ENCODE measurements at regions not wholly inside any gene's neighbourhood (a gene's known extent, or its start where the extent isn't known, plus 50 kb on each side); places are given as distances from the start of the nearest gene placed in this dataset.

GRCh38 chr13:74986609-74987008, 495.4 kb downstream of the TBC1D4 start:
- DNase-seq (ENCODE audit: unreplicated experiment), result no peak
- TF ChIP-seq, protein P1, sequence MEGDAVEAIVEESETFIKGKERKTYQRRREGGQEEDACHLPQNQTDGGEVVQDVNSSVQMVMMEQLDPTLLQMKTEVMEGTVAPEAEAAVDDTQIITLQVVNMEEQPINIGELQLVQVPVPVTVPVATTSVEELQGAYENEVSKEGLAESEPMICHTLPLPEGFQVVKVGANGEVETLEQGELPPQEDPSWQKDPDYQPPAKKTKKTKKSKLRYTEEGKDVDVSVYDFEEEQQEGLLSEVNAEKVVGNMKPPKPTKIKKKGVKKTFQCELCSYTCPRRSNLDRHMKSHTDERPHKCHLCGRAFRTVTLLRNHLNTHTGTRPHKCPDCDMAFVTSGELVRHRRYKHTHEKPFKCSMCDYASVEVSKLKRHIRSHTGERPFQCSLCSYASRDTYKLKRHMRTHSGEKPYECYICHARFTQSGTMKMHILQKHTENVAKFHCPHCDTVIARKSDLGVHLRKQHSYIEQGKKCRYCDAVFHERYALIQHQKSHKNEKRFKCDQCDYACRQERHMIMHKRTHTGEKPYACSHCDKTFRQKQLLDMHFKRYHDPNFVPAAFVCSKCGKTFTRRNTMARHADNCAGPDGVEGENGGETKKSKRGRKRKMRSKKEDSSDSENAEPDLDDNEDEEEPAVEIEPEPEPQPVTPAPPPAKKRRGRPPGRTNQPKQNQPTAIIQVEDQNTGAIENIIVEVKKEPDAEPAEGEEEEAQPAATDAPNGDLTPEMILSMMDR (IDR thresholded peaks at IDR 0.05; ENCODE audit: unreplicated experiment), result no peak
- intact Hi-C loops (cut with micrococcal nuclease), result no loop called here
- Mint-ChIP-seq H3K27ac (ENCODE audit: low read depth, unreplicated experiment) (no peak overlapping the region), H3K4me3 (ENCODE audit: unreplicated experiment) (no peak overlapping the region), H3K27me3 (ENCODE audit: insufficient read depth, unreplicated experiment) (no peaks in the 10 kb centered on the region), H3K36me3 (ENCODE audit: insufficient read depth, unreplicated experiment) (no peaks in the 10 kb centered on the region), H3K4me1 (ENCODE audit: insufficient read depth, unreplicated experiment) (peaks cover 8% of the 10 kb centered on the region), H3K9me3 (ENCODE audit: unreplicated experiment) (no peaks in the 10 kb centered on the region)
- POLR2A ChIA-PET, result no interaction called here
- CTCF ChIA-PET, result interaction anchor here (1.0 kb wide), 1 partner anchor 13 kb away, joined by 4 read pairs; no protein-coding TSS in a partner anchor
- BruUV-seq (replicated peaks), result no TSS peak

DNA sequence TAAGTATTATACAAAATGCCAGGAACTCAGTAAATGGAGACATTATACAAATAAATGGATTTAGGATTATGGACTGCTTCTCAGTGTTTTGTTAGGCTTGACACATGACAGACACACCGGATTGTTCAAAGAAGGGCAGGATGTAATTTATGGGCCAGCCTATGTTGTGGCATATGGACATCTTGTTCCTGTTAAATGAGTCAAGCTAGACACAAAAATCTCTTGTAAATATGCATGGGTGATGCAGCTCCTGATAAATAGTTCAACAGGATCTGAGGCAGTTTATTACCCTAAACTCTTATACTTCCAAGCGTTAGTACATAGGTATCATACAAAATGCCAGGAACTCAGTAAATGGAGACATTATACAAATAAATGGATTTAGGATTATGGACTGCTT, 502.3 kb downstream of the TBC1D4 start:
- ChIA-PET CTCF (no interaction called here), POLR2A (no interaction called here)
- intact Hi-C loops (cut with micrococcal nuclease), result no loop called here
- no peaks in the 10 kb centered on the region for H3K27me3 Mint-ChIP-seq (ENCODE audit: insufficient read depth, unreplicated experiment)
- BruUV-seq (replicated peaks), result no TSS peak
- DNase-seq (ENCODE audit: unreplicated experiment), result no peak
- no peaks in the 10 kb centered on the region for H3K9me3 Mint-ChIP-seq (ENCODE audit: unreplicated experiment)
- TF ChIP-seq, protein P1 (IDR thresholded peaks at IDR 0.05; ENCODE audit: unreplicated experiment), result no peak
- no peak overlapping the region for H3K4me3 Mint-ChIP-seq (ENCODE audit: unreplicated experiment)
- no peak overlapping the region for H3K27ac Mint-ChIP-seq (ENCODE audit: low read depth, unreplicated experiment)
- peaks cover 5% of the 10 kb centered on the region for H3K4me1 Mint-ChIP-seq (ENCODE audit: insufficient read depth, unreplicated experiment)
- no peaks in the 10 kb centered on the region for H3K36me3 Mint-ChIP-seq (ENCODE audit: insufficient read depth, unreplicated experiment)

GRCh38 chr13:74978591-74978990, 503.4 kb downstream of the TBC1D4 start:
- POLR2A ChIA-PET, result interaction anchor here (0.6 kb wide), 1 partner anchor 22 kb away, joined by 3 read pairs; no protein-coding TSS in a partner anchor
- Mint-ChIP-seq H3K27ac (ENCODE audit: low read depth, unreplicated experiment) (no peak overlapping the region), H3K36me3 (ENCODE audit: insufficient read depth, unreplicated experiment) (no peaks in the 10 kb centered on the region), H3K9me3 (ENCODE audit: unreplicated experiment) (no peaks in the 10 kb centered on the region), H3K4me1 (ENCODE audit: insufficient read depth, unreplicated experiment) (peaks cover 5% of the 10 kb centered on the region), H3K4me3 (ENCODE audit: unreplicated experiment) (no peak overlapping the region), H3K27me3 (ENCODE audit: insufficient read depth, unreplicated experiment) (no peaks in the 10 kb centered on the region)
- TF ChIP-seq, protein P1 (IDR thresholded peaks at IDR 0.05; ENCODE audit: unreplicated experiment), result no peak
- intact Hi-C loops (cut with micrococcal nuclease), result no loop called here
- peak; percentile 10 for DNase-seq (ENCODE audit: unreplicated experiment)
- no TSS peak for BruUV-seq (replicated peaks)
- CTCF ChIA-PET, result interaction anchor here (0.7 kb wide), 1 partner anchor 23 kb away, joined by 3 read pairs; no protein-coding TSS in a partner anchor

- BruUV-seq (replicated peaks), result no TSS peak
- no peak overlapping the region for H3K4me3 Mint-ChIP-seq (ENCODE audit: unreplicated experiment)
- TF ChIP-seq, protein P1 (IDR thresholded peaks at IDR 0.05; ENCODE audit: unreplicated experiment), result no peak
- no peak for DNase-seq (ENCODE audit: unreplicated experiment)
- H3K4me1 Mint-ChIP-seq (ENCODE audit: insufficient read depth, unreplicated experiment), result peaks cover 5% of the 10 kb centered on the region
- no peaks in the 10 kb centered on the region for H3K27me3 Mint-ChIP-seq (ENCODE audit: insufficient read depth, unreplicated experiment)
- ChIA-PET CTCF (interaction anchor here (0.7 kb wide), 1 partner anchor 637 kb away, joined by 3 read pairs; no protein-coding TSS in a partner anchor), POLR2A (no interaction called here)
- no peaks in the 10 kb centered on the region for H3K9me3 Mint-ChIP-seq (ENCODE audit: unreplicated experiment)
- H3K27ac Mint-ChIP-seq (ENCODE audit: low read depth, unreplicated experiment), result no peak overlapping the region
- no peaks in the 10 kb centered on the region for H3K36me3 Mint-ChIP-seq (ENCODE audit: insufficient read depth, unreplicated experiment)
- intact Hi-C loops (cut with micrococcal nuclease), result no loop called here
These were observed 504.5 kb downstream of the TBC1D4 start for GRCh38 chr13:74977498-74977897.
